ENCODE measurements at regions not wholly inside any gene's neighbourhood (a gene's known extent, or its start where the extent isn't known, plus 50 kb on each side); places are given as distances from the start of the nearest gene placed in this dataset.

- intact Hi-C loops (cut with DNase I; ENCODE audit: low total_unique reads): no loop called here
- Histone ChIP-seq H3K4me1 (no peaks in the 10 kb centered on the region), H3K27me3 (no peaks in the 10 kb centered on the region), H3K27ac (no peak overlapping the region), H3K4me3 (no peak overlapping the region), H3K9me3 (peaks cover 0 to 14% (median 3%) of the 10 kb centered on the region in 3 donors), H3K36me3 (no peaks in the 10 kb centered on the region)
- DNase-seq: no peak
- TF ChIP-seq CTCF (IDR thresholded peaks at IDR 0.05): no peak
Measured at GRCh38 chr4:83819582-83819981, 283.7 kb downstream of the GPAT3 start.

GRCh38 chr4:83810428-83810827 lies 274.5 kb downstream of the GPAT3 start:
- Histone ChIP-seq H3K27ac (no peak overlapping the region), H3K4me1 (no peaks in the 10 kb centered on the region), H3K27me3 (no peaks in the 10 kb centered on the region), H3K36me3 (no peaks in the 10 kb centered on the region), H3K4me3 (no peak overlapping the region), H3K9me3 (no peaks in the 10 kb centered on the region)
- no peak for TF ChIP-seq CTCF (IDR thresholded peaks at IDR 0.05)
- intact Hi-C loops (cut with DNase I; ENCODE audit: low total_unique reads): no loop called here
- no peak for DNase-seq

- Histone ChIP-seq H3K4me1 (no peaks in the 10 kb centered on the region), H3K4me3 (no peak overlapping the region), H3K36me3 (no peaks in the 10 kb centered on the region), H3K9me3 (no peaks in the 10 kb centered on the region), H3K27ac (no peak overlapping the region), H3K27me3 (no peaks in the 10 kb centered on the region)
- intact Hi-C loops (cut with DNase I; ENCODE audit: low total_unique reads): no loop called here
- no peak for DNase-seq
- TF ChIP-seq CTCF (IDR thresholded peaks at IDR 0.05): no peak
Measured at GRCh38 chr4:83809581-83809980, 273.7 kb downstream of the GPAT3 start.

GRCh38 chr4:83793481-83793880 lies 257.6 kb downstream of the GPAT3 start:
- intact Hi-C loops (cut with DNase I; ENCODE audit: low total_unique reads): no loop called here
- Histone ChIP-seq H3K27me3 (no peaks in the 10 kb centered on the region), H3K36me3 (no peaks in the 10 kb centered on the region), H3K27ac (no peak overlapping the region), H3K9me3 (no peaks in the 10 kb centered on the region), H3K4me3 (no peak overlapping the region), H3K4me1 (no peaks in the 10 kb centered on the region)
- no peak for TF ChIP-seq CTCF (IDR thresholded peaks at IDR 0.05)
- no peak for DNase-seq

- Histone ChIP-seq H3K27me3 (no peaks in the 10 kb centered on the region), H3K4me3 (no peak overlapping the region), H3K36me3 (no peaks in the 10 kb centered on the region), H3K4me1 (no peaks in the 10 kb centered on the region), H3K27ac (no peak overlapping the region), H3K9me3 (no peaks in the 10 kb centered on the region)
- DNase-seq: no peak
- intact Hi-C loops (cut with DNase I; ENCODE audit: low total_unique reads): no loop called here
- no peak for TF ChIP-seq CTCF (IDR thresholded peaks at IDR 0.05)
Measured at GRCh38 chr4:83785891-83786290, 250.0 kb downstream of the GPAT3 start.

GRCh38 chr4:83783215-83783614 lies 247.3 kb downstream of the GPAT3 start:
- DNase-seq: no peak
- Histone ChIP-seq H3K9me3 (no peaks in the 10 kb centered on the region), H3K27ac (no peak overlapping the region), H3K4me1 (no peaks in the 10 kb centered on the region), H3K36me3 (no peaks in the 10 kb centered on the region), H3K27me3 (no peaks in the 10 kb centered on the region), H3K4me3 (no peak overlapping the region)
- intact Hi-C loops (cut with DNase I; ENCODE audit: low total_unique reads): no loop called here
- no peak for TF ChIP-seq CTCF (IDR thresholded peaks at IDR 0.05)
